ENCODE measurements at regions not wholly inside any gene's neighbourhood (a gene's known extent, or its start where the extent isn't known, plus 50 kb on each side); places are given as distances from the start of the nearest gene placed in this dataset.
"Not testable (repeated sequence)": the region's sequence is repeated elsewhere in the genome, so short reads cannot be mapped to it uniquely, and the experiment has no call there.

GRCh38 chr22:23500508-23501260 lies 79.4 kb downstream of the IGLL1 start:
- no peak for DNase-seq

- no peak for DNase-seq
Measured at GRCh38 chr22:23499845-23500500, 80.1 kb downstream of the IGLL1 start.

DNA sequence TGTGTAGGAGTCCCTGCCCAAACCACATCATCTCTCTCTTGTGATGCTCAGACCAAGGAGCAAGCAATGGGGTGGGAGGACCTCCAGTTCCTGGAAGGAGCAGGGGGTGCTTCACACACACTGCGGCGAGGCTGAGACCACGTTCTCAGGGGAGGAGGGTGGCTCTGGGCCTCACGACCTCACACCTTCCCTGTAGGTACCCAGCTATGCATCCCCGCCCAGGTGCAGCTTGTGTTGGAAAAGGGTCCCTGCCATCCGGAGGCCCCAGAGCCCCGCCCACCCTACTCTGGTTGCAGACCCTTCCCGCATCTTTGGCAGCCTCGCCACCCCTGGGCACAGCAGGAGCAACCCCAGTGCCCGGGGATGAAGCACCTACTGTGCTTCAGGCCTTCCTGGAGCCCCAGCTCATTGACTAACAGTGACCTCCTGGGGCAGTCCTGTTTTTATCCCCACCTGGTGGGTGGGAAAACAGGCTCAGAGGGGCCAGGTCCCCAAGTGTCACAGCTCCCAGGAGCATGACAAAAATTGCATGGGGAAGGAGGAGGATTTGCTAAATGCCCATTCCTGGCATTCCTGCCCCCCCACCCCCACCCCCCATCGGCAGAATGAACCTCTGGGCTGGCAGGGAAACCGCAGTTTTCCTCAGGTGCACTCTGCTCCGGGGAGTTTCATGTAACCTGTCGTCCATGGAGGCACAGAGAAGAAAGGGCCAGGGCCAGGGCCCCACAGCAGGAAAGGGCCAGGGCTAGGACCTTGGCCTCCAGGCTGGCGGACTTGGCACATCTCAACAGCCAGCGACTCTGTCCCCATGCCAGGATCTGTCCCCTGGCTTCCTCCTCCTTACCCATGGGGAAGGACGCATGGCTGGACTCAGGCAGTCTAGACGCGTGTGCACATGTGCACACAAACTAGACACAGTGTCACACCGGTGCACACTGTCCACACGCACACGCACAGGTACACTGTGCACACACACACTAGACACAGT lies 81.0 kb downstream of the IGLL1 start:
- DNase-seq, result no peak

DNA sequence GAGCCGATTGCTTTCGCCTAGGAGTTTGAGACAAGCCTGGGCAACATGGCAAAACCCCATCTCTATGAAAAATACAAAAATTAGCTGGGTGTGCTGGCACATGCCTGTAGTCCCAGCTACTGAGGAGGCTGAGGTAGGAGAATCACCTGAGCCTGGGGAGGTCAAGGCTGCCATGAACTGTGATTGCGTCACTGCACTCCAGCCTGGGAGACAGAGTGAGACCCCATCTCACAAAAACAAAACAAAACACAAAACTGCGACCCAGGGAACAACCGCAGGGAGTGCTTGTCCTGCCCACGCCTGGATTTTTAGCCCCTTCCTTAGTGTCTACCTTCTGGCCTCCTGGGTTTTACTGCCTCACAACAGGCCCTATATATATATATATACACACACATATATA lies 82.2 kb downstream of the IGLL1 start:
- DNase-seq, result not testable (repeated sequence)

DNA sequence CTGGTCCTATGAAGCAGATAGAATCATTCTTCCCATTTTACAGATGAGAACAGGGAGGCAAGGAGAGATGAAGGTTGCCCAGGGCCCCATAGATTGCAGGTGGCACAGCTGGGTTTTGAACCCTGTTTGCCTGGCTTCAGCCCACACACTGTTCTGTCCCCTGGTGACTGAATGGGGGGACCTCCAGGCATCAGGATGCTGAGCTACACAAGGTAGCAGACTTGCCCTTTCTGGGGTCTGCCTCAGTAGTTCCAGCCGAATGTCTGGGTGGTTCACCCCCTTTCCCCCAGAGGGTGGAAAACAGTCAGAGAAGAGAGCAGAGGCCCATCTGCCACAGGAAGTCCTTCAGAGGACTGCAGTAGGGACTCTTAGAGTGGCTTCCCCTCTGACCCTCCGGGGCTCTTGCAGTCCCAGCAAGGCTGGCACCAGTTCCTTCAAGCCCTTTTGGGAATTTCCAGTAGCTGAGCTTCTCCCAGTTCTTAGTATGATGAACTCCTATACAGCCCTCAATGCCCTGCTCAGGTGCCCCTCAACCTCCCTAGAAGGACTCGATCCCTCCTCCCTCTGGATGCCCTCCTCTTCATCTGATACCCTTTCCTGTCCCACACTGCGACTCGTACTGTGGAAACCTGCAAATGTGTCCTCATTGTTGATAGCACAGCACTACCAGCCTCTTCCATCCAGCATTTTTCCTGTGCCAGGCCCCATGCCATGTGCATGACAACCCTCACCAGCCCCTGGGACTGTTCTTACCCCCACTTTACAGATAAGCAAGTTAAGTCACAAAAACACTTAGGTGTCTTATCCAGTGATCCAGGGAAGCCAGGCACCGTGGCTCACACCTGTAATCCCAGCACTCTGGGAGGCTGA lies 82.8 kb downstream of the IGLL1 start:
- no peak for DNase-seq

DNA sequence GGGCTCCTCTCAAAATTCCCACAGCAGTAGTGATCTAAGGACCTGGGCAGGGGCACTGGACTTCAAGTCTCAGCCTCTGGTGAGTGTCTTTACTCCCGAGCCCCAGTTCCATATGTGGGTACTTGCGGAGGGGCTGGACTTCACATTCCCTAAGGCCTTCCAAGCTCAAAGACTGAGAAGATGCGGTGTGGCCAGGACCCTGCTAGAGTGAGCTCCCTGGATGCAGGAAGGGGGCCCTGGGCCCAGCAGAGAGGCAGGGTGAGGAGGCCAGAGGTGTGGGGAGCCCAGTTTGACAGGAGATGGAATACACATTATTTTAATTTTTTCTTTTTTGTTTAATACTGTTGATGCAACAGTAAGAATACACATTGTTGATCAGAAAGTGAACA lies 83.7 kb downstream of the IGLL1 start:
- DNase-seq, result no peak

DNA sequence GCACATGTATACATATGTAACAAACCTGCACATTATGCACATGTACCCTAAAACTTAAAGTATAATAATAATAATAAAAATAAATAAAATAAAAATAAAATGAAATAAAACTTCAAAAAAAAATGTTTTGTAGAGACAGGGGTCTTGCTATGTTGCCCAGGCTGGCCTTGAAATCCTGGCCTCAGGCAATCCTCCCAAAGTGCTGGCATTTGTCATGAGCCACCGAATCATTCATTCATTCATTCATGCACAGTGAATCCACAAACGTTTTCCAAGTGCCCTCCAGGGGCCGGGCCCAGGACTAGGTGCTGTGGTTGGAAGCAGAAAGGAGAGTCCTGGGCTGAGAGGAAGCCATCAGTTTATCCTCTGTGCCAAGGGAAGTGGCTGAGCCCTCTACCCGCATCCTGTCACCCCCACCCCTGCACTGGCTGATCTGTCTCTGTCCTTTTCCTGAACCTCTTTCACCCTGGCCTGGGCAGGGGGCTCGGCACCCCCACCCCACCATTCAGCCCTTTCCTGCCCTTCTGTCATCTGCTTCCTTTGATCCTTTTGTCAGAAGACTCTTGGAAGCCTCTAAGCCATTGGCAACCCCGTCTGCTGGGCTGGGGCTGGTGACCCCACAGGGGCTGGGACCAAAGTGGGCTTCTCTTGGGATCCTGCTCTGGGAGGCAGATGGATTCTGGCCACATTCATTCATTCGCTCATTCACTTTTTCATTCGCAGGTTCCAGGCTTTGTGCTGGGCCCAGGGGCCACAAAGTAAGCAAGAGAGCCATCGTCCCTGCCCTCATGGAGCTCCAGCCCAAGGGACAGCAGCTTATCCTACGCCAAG lies 84.3 kb downstream of the IGLL1 start:
- DNase-seq, result no peak

GRCh38 chr22:23494930-23495266 lies 85.2 kb downstream of the IGLL1 start:
- DNase-seq, result no peak

DNA sequence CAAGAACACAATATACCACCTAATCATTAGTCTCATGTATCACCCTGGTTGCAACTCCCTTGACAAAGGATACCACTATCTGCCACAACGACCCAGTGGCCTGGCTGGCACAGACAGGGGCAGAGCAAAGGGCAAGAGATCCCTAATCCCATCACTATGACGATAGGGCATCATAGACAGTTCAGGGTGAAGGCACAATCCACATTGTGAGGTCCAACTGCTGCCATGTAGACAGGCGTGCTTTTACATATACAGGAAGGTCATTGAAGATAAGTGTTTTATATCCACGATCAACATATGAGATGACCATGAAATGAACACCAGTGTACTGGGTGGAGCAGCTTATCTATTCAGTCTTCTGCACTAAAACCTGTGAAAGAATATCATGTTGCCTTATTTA lies 94.6 kb downstream of the IGLL1 start:
- no peak for DNase-seq

GRCh38 chr22:23484651-23485050 lies 95.4 kb downstream of the IGLL1 start:
- DNase-seq, result no peak

DNA sequence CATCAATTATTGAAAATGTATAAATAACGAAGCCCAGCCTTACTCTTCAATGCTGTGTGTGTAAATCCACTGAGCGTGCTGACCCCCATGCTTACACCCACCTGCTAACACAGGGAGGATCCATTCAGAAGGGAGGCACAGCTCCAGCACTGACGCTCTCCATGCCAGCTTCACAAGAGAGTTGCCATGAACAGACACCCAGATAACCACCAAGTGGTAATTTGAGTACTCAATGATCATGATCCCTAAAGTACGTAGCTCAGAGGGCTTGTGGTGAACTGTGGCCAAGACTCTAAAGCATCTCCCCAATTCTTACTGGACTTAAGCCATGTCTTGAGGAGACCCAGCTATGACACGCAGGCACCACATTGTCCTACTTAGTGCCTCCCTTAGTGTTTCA lies 98.7 kb downstream of the IGLL1 start:
- DNase-seq, result no peak

- DNase-seq, result no peak
Measured at GRCh38 chr22:23478175-23478574, 101.9 kb downstream of the IGLL1 start.

GRCh38 chr22:23474531-23474930 lies 105.6 kb downstream of the IGLL1 start:
- DNase-seq, result not testable (repeated sequence)

GRCh38 chr22:23473901-23474300 lies 106.2 kb downstream of the IGLL1 start:
- DNase-seq, result no peak

GRCh38 chr22:23472376-23472775 lies 107.7 kb downstream of the IGLL1 start:
- not testable (repeated sequence) for DNase-seq

- no peak for DNase-seq
Measured at GRCh38 chr22:23471698-23472097, 108.4 kb downstream of the IGLL1 start.

- DNase-seq, result no peak
Measured at GRCh38 chr22:23470811-23471389, 109.2 kb downstream of the IGLL1 start.

DNA sequence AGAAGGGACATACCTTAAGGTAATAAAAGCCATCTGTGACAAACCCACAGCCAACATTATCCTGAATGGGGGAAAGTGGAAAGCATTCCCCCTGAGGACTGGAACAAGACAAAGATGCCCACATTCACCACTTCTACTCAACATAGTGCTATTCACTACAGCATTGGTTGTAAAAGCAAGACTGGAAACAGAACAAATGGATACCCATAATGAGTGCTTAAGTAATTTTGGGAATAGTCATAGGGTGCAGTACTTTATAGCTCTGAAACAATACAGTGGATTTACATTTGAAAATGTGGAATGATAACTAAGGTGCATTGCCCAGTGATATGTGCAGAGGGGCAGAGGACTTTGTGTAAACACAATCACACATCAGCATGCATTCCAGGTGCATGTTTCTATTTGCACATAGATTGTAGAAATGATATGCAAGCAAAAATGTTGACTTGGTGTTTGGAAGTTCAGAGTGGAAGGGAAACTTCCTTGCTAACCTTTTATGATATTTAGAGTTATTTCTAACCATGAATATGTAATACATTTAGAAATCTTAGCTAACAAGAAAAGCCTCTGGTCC lies 112.3 kb downstream of the IGLL1 start:
- no peak for DNase-seq

- no peak for DNase-seq
Measured at GRCh38 chr22:23466351-23466750, 113.7 kb downstream of the IGLL1 start.

GRCh38 chr22:23464796-23465195 lies 115.3 kb downstream of the IGLL1 start:
- not testable (repeated sequence) for DNase-seq

GRCh38 chr22:23460517-23461031 lies 119.5 kb downstream of the IGLL1 start:
- DNase-seq, result not testable (repeated sequence)
